ENCODE measurements at regions not wholly inside any gene's neighbourhood (a gene's known extent, or its start where the extent isn't known, plus 50 kb on each side); places are given as distances from the start of the nearest gene placed in this dataset.

DNA sequence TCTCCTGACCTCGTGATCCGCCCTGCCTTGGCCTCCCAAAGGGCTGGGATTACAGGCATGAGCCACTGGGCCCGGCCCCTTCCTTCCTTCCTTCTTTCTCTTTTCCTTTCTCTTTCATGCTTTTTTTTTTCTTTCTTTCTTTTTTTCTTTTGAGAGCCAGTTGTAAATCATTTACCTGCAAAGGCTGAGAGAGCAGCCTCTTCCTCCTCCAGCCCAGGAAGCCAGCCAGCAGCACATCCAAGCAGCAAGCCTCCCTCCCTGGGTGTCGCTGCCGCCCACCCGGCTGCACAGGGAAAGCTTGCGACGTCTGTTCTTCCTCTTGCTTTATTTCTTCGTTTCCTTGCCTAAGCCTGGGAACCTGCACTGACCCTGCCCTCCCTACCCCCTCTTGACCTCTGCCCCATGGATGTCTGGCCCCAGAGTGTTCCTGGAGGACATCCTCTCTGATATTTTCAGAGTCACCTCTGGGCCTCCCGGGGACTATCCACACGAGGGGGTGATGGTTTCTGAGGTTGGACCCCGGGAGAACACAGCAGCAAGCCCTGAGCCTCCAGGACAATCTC lies 62.8 kb upstream of the MYL10 start:
- H2AFZ ChIP-seq (replicated peaks): peak overlapping the region; percentile 50
- no peaks in the 10 kb centered on the region for H3K36me3 Mint-ChIP-seq
- peaks cover 19% of the 10 kb centered on the region for H3K27me3 Mint-ChIP-seq (ENCODE audit: insufficient read depth, low read depth)
- H3K27ac ChIP-seq: peak overlapping the region; percentile 66
- H3K9ac ChIP-seq: no peak overlapping the region
- no peaks in the 10 kb centered on the region for H3K79me2 ChIP-seq (ENCODE audit: low read depth)
- peaks cover 13% of the 10 kb centered on the region for H3F3A ChIP-seq (ENCODE audit: low read depth)
- peak overlapping the region; percentile 58 for H3K4me2 ChIP-seq
- no peaks in the 10 kb centered on the region for H3K9me3 ChIP-seq (ENCODE audit: low read depth)
- H3K4me3 ChIP-seq: no peak overlapping the region
- H4K20me1 ChIP-seq (ENCODE audit: low read depth): no peaks in the 10 kb centered on the region
- H3K27me3 ChIP-seq: peaks cover 9% of the 10 kb centered on the region
- DNase-seq (ENCODE audit: low spot score): peak; percentile 35
- no peak overlapping the region for H3K27ac Mint-ChIP-seq
- TF ChIP-seq EZH2phosphoT487 (IDR thresholded peaks at IDR 0.05) (no peak), EZH2 (IDR thresholded peaks at IDR 0.05) (no peak)
- H3K36me3 ChIP-seq: no peaks in the 10 kb centered on the region
- H3K4me1 Mint-ChIP-seq: peaks cover 23% of the 10 kb centered on the region
- H3K4me3 Mint-ChIP-seq: peak overlapping the region; percentile 64
- peaks cover 3% of the 10 kb centered on the region for H3K9me3 Mint-ChIP-seq
- H3K4me1 ChIP-seq: peaks cover 8% of the 10 kb centered on the region

DNA sequence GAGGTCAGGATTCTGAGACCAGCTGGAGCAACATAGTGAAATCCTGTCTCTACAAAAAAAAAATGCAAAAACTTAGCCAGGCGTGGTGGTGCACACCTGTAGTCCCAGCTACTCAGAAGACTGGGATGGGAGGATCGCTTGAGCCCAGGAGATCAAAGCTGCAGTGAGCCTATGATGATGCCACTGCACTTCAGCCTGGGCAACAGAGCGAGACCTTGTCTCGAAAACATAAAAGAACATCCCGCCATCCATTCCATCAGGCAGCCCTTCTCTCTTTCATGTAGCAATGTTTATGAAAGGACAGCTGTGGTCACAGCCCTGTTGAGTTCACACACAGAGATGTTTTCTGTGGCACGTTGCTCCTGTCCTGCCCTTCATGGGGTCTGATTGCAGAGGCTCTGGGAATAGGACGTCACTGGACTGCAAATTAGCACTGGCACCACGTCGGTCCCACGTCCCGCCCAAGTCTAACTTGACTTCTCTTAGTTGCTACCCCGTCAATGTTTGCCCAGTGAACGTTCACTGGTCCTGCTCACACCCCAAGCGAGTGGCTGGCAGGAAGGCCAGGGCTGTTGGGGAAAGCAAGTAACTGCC lies 64.5 kb upstream of the MYL10 start:
- H4K20me1 ChIP-seq (ENCODE audit: low read depth): no peaks in the 10 kb centered on the region
- peaks cover 3% of the 10 kb centered on the region for H3K9me3 Mint-ChIP-seq
- H3K4me3 ChIP-seq: no peak overlapping the region
- peaks cover 13% of the 10 kb centered on the region for H3F3A ChIP-seq (ENCODE audit: low read depth)
- no peak overlapping the region for H2AFZ ChIP-seq (replicated peaks)
- no peak for DNase-seq (ENCODE audit: low spot score)
- H3K4me3 Mint-ChIP-seq: no peak overlapping the region
- no peaks in the 10 kb centered on the region for H3K36me3 ChIP-seq
- no peak overlapping the region for H3K27ac Mint-ChIP-seq
- H3K27ac ChIP-seq: no peak overlapping the region
- no peak overlapping the region for H3K4me2 ChIP-seq
- peaks cover 8% of the 10 kb centered on the region for H3K4me1 ChIP-seq
- H3K36me3 Mint-ChIP-seq: no peaks in the 10 kb centered on the region
- H3K9me3 ChIP-seq (ENCODE audit: low read depth): no peaks in the 10 kb centered on the region
- no peak for TF ChIP-seq EZH2 (IDR thresholded peaks at IDR 0.05)
- TF ChIP-seq CTCF (IDR thresholded peaks at IDR 0.05): no peak
- no peak for TF ChIP-seq EZH2phosphoT487 (IDR thresholded peaks at IDR 0.05)
- no peaks in the 10 kb centered on the region for H3K79me2 ChIP-seq (ENCODE audit: low read depth)
- peaks cover 7% of the 10 kb centered on the region for H3K27me3 ChIP-seq
- H3K9ac ChIP-seq: no peak overlapping the region
- peaks cover 20% of the 10 kb centered on the region for H3K27me3 Mint-ChIP-seq (ENCODE audit: insufficient read depth, low read depth)
- H3K4me1 Mint-ChIP-seq: peaks cover 23% of the 10 kb centered on the region

DNA sequence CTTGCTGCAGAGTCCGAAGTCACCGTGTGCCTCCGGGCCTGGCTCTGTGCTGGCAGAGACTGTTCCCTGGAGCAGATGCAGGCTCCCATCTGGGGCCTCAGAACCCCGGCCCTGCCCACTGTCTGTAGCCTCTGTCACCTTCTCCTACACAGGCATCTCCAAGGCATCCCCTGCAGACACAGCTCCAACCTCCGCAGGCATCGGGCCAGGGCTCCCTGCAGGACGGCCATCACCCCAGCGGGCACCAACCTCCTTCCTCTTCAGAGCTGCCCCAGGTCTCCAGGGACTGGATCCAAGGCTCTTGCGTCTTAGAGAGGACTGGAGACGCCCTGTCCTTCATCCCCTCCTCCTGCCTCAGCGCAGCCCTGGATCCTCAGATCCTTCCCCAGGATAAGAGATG lies 69.9 kb upstream of the MYL10 start:
- TF ChIP-seq EZH2 (IDR thresholded peaks at IDR 0.05) (no peak), EZH2phosphoT487 (IDR thresholded peaks at IDR 0.05) (no peak), CTCF (IDR thresholded peaks at IDR 0.05) (no peak)
- H3K9ac ChIP-seq: no peak overlapping the region
- H3K79me2 ChIP-seq (ENCODE audit: low read depth): no peaks in the 10 kb centered on the region
- no peak overlapping the region for H3K4me3 Mint-ChIP-seq
- no peak overlapping the region for H3K27ac ChIP-seq
- H3K4me3 ChIP-seq: no peak overlapping the region
- peaks cover 2% of the 10 kb centered on the region for H3K4me1 Mint-ChIP-seq
- DNase-seq (ENCODE audit: low spot score): no peak
- H2AFZ ChIP-seq (replicated peaks): no peak overlapping the region
- no peaks in the 10 kb centered on the region for H3K36me3 ChIP-seq
- no peaks in the 10 kb centered on the region for H3F3A ChIP-seq (ENCODE audit: low read depth)
- no peak overlapping the region for H3K27ac Mint-ChIP-seq
- H3K27me3 Mint-ChIP-seq (ENCODE audit: insufficient read depth, low read depth): peaks cover 8% of the 10 kb centered on the region
- H3K4me1 ChIP-seq: no peaks in the 10 kb centered on the region
- H3K9me3 Mint-ChIP-seq: no peaks in the 10 kb centered on the region
- H3K27me3 ChIP-seq: no peaks in the 10 kb centered on the region
- H3K36me3 Mint-ChIP-seq: no peaks in the 10 kb centered on the region
- H3K9me3 ChIP-seq (ENCODE audit: low read depth): no peaks in the 10 kb centered on the region
- H3K4me2 ChIP-seq: no peak overlapping the region
- no peaks in the 10 kb centered on the region for H4K20me1 ChIP-seq (ENCODE audit: low read depth)

GRCh38 chr7:101699399-101699798 lies 70.3 kb upstream of the MYL10 start:
- H3K4me1 Mint-ChIP-seq: peaks cover 2% of the 10 kb centered on the region
- H4K20me1 ChIP-seq (ENCODE audit: low read depth): no peaks in the 10 kb centered on the region
- peaks cover 8% of the 10 kb centered on the region for H3K27me3 Mint-ChIP-seq (ENCODE audit: insufficient read depth, low read depth)
- no peaks in the 10 kb centered on the region for H3K36me3 Mint-ChIP-seq
- no peak overlapping the region for H3K4me3 Mint-ChIP-seq
- H3F3A ChIP-seq (ENCODE audit: low read depth): no peaks in the 10 kb centered on the region
- H2AFZ ChIP-seq (replicated peaks): no peak overlapping the region
- no peak overlapping the region for H3K4me3 ChIP-seq
- TF ChIP-seq EZH2 (IDR thresholded peaks at IDR 0.05) (no peak), EZH2phosphoT487 (IDR thresholded peaks at IDR 0.05) (no peak)
- no peaks in the 10 kb centered on the region for H3K4me1 ChIP-seq
- no peak overlapping the region for H3K4me2 ChIP-seq
- H3K9ac ChIP-seq: no peak overlapping the region
- H3K27ac ChIP-seq: no peak overlapping the region
- H3K27ac Mint-ChIP-seq: peak overlapping the region; percentile 45
- H3K36me3 ChIP-seq: no peaks in the 10 kb centered on the region
- H3K9me3 ChIP-seq (ENCODE audit: low read depth): no peaks in the 10 kb centered on the region
- no peak for DNase-seq (ENCODE audit: low spot score)
- no peaks in the 10 kb centered on the region for H3K9me3 Mint-ChIP-seq
- no peaks in the 10 kb centered on the region for H3K27me3 ChIP-seq
- H3K79me2 ChIP-seq (ENCODE audit: low read depth): no peaks in the 10 kb centered on the region
